ENCODE measurements at regions not wholly inside any gene's neighbourhood (a gene's known extent, or its start where the extent isn't known, plus 50 kb on each side); places are given as distances from the start of the nearest gene placed in this dataset.

DNA sequence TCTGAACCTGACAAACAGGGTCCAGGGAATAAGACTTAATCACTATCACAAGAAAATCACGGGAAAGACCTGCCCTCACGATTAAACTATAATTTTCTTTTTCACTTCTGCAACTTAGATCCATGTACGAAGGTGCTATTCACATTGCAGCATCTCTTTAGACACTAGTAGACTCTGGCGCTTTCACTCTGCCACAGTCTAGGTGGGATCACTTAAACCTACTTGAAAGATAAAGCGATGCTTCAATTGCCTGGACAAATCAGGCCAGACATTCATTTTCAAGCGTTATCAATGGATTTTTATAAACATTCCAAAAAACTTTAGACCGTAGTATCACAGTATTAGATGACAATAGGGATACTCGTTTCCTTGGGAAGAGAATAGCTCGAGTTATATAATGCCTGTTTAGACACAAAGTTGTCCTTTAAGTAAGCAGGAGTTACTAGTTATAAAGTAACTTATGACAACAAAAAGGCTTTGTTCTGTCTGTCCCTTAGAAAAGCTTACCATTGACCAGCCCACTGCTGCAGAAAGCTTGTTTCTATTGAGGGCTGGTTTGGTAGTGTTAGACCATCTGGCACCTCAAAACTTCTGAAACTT lies 367.3 kb downstream of the UTRN start (continued):
- TF ChIP-seq FUBP1 (CRISPR knock-in tag; IDR thresholded peaks at IDR 0.05; ENCODE audit: borderline replicate concordance) = no peak
- no peak for TF ChIP-seq SRSF9 (IDR thresholded peaks at IDR 0.05; ENCODE audit: borderline replicate concordance, insufficient read depth, low read depth, low read length, poor library complexity, severe bottlenecking)
- no peak for TF ChIP-seq ATF5 (CRISPR knock-in tag; IDR thresholded peaks at IDR 0.05; ENCODE audit: low read depth)
- no peak for TF ChIP-seq ZBTB7B (CRISPR knock-in tag; IDR thresholded peaks at IDR 0.05)
- TF ChIP-seq RBM22 (optimal IDR thresholded peaks at IDR 0.05; ENCODE audit: low read length) = no peak
- TF ChIP-seq ZNF34 (CRISPR knock-in tag; IDR thresholded peaks at IDR 0.05; ENCODE audit: borderline replicate concordance) = no peak
- TF ChIP-seq NFYB (CRISPR knock-in tag; IDR thresholded peaks at IDR 0.05) = no peak
- TF ChIP-seq ARNT (IDR thresholded peaks at IDR 0.05) = no peak
- no peak for TF ChIP-seq RORA (CRISPR knock-in tag; IDR thresholded peaks at IDR 0.05)
- TF ChIP-seq ZNF713 (CRISPR knock-in tag; IDR thresholded peaks at IDR 0.05) = no peak
- TF ChIP-seq ZNF354B (CRISPR knock-in tag; IDR thresholded peaks at IDR 0.05) = no peak
- no peak for TF ChIP-seq TCF12 (IDR thresholded peaks at IDR 0.05)
- TF ChIP-seq TCF12 (CRISPR knock-in tag; IDR thresholded peaks at IDR 0.05) = no peak
- no peak for TF ChIP-seq ZNF552 (CRISPR knock-in tag; IDR thresholded peaks at IDR 0.05; ENCODE audit: borderline replicate concordance)
- no peak for TF ChIP-seq CENPT (CRISPR knock-in tag; IDR thresholded peaks at IDR 0.05; ENCODE audit: low read depth)
- no peak for TF ChIP-seq ETV5 (CRISPR knock-in tag; IDR thresholded peaks at IDR 0.05; ENCODE audit: borderline replicate concordance)
- peak; percentile 35; the same call in 1 of the 2 replicates for TF ChIP-seq TBX2 (CRISPR knock-in tag; IDR thresholded peaks at IDR 0.05; ENCODE audit: borderline replicate concordance)
- TF ChIP-seq JUNB (CRISPR knock-in tag; IDR thresholded peaks at IDR 0.05; ENCODE audit: borderline replicate concordance) = no peak
- TF ChIP-seq, protein P1, sequence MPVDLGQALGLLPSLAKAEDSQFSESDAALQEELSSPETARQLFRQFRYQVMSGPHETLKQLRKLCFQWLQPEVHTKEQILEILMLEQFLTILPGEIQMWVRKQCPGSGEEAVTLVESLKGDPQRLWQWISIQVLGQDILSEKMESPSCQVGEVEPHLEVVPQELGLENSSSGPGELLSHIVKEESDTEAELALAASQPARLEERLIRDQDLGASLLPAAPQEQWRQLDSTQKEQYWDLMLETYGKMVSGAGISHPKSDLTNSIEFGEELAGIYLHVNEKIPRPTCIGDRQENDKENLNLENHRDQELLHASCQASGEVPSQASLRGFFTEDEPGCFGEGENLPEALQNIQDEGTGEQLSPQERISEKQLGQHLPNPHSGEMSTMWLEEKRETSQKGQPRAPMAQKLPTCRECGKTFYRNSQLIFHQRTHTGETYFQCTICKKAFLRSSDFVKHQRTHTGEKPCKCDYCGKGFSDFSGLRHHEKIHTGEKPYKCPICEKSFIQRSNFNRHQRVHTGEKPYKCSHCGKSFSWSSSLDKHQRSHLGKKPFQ (CRISPR knock-in tag; IDR thresholded peaks at IDR 0.05; ENCODE audit: insufficient replicate concordance) = no peak
- TF ChIP-seq ZBTB43 (CRISPR knock-in tag; conservative IDR thresholded peaks at IDR 0.05) = 0 out of 2 replicates have a peak, but pooled peaks have one; percentile 46
- TF ChIP-seq ATF6 (CRISPR knock-in tag; conservative IDR thresholded peaks at IDR 0.05) = no peak
- TF ChIP-seq ZNF788 (CRISPR knock-in tag; IDR thresholded peaks at IDR 0.05; ENCODE audit: borderline replicate concordance) = no peak
- no peak; the same call in 1 of the 2 replicates for TF ChIP-seq TARDBP (CRISPR knock-in tag; IDR thresholded peaks at IDR 0.05)
- no peak for TF ChIP-seq ZMAT3 (CRISPR knock-in tag; conservative IDR thresholded peaks at IDR 0.05)

All from HepG2 (cell line).